GM18868 (cell line): ENCODE measurements at regions not wholly inside any gene's neighbourhood (a gene's known extent, or its start where the extent isn't known, plus 50 kb on each side); places are given as distances from the start of the nearest gene placed in this dataset.
"Not testable (repeated sequence)": the region's sequence is repeated elsewhere in the genome, so short reads cannot be mapped to it uniquely, and the experiment has no call there.

Experiments used
- ATAC-seq: cut with Tn5 transposase; IDR thresholded peaks from one replicate; pipeline ENCODE4 v1.9.1; 2021; ENCODE audit warnings: mild to moderate bottlenecking, moderate library complexity; ENCODE audit not compliant: unreplicated experiment

DNA sequence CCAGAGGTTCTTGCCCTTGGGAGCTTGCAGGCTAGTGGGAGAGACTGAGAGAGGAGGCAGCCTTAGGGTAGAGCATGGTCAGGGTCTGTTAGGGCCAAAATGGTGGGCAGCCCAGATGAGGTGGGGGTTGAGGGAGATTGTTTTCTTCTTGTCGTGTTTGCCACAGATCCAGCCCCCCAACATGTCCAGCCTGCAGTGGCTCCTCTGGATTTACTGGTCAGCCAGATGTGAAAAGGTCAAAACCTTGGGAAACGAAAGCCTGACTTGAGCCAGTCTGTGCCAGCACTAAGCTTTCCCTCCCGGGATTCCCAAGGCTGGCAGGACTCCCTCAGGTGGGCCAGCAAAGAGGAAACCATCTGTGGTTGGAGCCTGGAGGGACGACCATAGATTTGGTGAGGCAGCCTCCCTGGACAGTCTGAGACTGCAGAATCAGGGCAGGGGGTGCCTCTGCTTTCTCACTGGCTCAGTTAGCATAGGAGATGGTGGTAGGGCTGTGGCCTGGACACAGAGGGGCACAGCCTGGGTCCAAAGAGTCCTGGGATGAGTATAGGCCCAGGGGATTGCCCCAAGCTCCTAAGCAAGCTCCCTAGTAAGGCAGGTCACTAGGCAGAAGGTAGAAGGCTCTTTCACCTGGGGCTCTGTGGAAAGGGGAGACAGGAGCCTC, 51.2 kb upstream of the PRR23C start:
- no peak for ATAC-seq

DNA sequence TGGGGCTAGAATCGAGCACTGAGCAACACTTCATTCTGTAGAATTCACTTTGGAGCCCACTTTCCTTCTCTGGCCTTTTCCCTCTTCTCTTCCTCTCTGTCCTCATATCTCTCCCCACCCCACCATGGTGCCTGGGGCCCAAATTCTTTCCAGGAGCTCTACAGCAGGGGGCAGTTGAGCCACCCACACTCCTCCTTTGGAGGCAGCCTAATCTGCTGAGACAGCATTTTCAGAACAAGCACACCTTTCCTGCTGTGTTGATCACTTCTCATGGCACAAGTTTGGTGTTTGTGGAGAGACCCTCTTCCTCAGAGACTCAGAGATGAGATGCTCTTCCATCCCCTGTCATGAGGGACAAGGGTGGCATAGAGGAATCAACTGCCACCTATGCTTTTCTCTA, 52.0 kb upstream of the PRR23C start:
- ATAC-seq = no peak

DNA sequence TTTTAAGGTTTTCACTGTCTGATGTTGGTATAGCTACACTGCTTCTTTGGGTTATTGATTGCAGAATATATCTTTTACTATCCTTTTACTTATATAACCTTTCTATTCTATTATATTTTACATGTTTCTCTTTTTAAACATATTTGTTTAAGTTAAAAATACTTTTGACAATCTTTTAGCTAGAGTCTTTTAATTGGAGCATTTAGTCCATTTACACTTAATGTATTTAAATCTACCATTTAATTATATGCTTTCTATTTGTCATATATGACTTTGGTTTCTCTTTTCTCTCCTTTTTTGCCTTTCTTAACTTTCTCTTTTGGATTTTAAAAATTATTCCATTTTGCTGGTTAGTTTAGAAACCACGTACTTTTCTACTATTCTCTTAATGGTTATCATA, 53.7 kb upstream of the PRR23C start:
- no peak for ATAC-seq

DNA sequence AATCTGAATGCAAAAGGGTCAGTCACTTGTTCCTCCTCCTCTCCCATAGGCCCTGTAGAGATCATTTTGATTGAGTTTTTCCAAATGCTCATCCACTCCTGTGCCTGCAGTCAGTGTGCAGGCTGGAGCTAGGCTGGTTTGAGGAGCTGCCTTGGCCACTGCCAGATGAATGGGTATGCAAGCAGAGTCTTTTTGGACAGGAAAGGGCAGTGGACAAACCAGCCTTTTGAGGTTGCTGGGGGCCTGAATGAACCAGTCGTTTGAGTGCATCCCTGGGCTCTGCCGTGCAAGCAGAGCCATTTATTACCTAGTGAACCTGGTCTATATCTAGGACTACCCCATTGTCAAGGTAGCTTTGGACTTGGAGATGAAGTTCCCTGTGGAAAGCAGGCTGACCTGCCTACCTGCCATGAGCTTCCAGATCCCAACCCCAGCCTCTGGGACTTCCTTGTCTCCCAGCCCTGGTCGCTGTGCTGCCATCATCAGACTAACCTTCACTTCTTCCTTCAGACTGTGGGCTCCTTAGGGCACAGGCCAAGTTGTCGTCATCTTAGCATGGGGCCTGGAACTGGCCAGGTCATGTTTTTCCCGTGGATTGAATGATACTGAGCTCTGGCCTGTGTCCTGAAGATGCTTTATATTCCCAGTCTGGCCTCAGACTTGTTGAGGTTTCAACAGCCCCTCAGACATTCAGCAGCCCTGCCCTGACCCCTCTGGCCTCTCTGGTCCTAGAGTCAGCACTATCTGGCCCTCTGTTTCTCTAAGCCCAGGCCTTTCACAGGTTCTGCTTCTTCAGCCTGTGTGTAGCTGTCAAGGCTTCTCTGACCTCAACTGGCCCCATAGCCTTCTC, 55.5 kb upstream of the PRR23C start:
- ATAC-seq = no peak

DNA sequence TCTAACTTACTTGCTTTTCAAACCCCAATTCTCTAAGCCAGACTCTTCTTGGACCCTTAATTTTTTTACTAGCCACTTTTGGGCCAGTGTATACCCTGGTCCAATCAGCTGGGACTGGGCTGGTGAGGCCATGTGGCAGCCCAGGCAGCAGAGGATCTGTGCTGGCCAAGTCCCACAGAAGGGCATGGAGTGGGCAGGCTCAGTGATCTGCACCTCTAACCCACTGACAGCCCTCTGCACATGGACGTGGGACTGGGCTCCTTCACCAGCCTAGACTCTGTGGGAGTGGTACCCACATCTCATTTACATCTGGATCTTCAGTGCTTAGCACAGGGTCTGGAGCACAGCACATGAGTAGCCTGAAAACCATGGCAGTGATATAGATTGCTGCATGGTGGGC, 56.1 kb upstream of the PRR23C start:
- no peak for ATAC-seq

DNA sequence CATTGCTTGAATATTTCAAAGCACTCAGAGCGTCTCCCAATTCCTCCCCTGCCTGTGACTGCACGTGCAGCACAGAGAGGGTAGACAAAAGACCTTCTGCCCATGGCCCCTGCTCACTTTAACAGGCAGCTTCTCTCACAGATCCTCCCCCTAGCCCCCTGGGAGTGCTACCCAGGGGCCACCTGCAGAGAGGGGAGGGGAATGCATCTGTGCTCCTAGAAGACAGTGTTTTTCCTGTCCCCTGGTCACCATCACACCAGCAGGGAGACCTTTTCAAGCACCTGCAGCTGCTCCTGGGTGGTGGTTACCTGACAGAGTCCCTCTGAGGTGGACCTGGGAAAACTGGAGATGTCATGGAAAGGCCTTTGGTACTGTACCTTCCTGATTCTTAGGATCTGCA, 56.7 kb upstream of the PRR23C start:
- no peak for ATAC-seq

DNA sequence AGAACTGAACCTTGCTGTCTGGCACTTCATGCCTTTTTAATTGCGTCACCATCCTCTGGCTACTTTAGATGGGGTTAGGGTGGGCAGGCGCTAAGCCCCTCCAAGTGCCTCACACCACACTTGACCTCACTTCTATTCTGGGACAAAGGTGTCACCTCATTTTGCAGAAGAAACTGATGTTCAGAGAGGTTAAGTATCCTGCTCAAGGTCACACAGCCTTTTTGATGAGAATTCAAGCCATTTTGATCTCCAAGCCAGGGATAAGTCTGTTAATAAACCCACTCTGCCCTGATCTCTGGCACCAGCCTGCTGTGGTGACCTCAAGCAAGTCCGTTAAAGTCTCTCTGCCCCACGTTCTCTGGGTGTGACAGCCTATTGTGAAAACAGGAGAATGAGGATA, 58.8 kb upstream of the PRR23C start:
- ATAC-seq = no peak

DNA sequence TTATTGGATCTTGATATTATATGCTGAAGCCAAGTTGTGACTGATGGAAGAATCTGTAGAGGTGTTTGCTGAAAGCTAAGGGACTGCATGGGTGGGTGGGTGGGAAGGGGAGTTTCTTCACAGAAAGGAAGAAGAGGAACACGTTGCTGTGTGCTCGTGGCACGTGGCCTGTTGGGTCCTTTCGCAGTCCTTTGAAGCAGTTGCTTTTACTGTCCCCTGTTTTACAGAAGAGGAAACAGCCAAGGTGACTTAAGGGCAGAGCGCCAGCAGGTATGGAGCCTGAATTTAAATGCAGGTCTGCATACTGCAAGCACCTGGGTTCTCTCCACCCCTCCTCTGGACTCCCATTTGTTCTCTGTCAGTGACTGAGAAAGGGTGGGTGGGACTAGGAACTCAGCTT, 59.4 kb upstream of the PRR23C start:
- no peak for ATAC-seq

DNA sequence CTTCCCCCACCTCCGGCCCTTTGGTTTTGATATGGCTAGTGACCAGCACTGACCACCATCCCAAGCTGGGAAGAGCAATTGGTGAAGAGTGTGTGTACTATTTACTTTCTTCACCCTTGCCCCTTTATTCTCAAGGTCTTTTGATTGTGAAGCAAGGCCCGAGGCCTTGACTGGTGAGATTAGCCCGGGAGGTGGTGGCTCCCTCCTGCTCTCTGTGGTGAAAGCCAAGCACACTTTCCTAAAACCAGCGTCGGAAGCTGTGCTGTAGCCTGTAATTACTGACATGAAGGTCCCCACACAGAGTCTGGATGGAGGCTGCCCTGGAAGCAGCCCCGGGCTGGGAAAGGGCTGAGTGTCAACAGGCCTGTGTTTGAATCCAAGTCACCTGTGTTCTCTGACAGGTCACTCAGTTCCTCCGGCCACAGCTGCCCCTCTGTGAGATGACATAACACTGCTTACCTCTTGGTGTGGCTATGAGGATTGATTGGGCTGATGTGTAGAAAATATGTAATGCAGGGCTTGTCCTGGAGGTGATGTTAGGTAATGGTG, 60.5 kb upstream of the PRR23C start:
- ATAC-seq = no peak

DNA sequence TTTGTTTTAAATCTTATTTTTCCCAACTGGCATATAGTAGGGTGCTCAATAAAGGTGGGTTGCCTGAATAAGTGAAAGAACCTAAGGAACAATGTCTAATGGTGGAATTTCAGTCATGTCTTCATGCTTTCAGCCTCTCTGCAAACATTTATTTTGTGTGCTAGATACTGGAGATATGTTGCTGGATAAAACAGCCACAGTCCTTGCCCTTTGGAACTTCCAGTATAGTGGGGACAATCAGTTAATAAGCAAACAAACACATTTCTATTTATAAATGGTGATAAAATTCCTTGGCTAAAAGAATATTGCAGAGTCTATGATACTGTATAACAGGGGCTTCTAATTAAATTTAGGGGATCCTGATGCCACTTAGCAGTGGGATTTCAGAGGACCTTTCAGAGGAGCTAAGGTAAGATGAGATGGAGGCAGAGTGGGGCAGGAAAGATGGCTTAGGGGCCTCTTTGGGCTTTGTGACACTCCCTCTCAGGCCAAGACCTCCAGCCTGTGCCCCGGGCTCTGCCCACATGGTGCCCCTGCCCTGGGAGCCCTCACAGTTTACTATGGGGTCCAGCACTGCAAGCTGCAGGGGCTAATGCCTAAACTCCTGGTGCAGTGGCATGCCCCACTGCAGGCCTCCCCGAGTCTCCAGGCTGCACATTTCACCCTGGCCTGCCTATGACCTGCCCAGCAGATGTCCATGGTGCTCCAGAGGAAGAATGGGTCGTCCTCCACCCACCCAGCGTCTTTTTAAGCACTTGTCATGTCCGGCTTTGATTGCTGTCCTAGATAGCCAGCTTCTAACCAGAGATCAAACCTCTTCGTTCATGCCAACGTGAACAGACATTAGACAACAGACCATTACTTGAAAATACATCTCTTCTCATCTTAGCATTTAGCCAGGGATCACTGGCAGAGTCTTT, 61.6 kb upstream of the PRR23C start:
- no peak for ATAC-seq

DNA sequence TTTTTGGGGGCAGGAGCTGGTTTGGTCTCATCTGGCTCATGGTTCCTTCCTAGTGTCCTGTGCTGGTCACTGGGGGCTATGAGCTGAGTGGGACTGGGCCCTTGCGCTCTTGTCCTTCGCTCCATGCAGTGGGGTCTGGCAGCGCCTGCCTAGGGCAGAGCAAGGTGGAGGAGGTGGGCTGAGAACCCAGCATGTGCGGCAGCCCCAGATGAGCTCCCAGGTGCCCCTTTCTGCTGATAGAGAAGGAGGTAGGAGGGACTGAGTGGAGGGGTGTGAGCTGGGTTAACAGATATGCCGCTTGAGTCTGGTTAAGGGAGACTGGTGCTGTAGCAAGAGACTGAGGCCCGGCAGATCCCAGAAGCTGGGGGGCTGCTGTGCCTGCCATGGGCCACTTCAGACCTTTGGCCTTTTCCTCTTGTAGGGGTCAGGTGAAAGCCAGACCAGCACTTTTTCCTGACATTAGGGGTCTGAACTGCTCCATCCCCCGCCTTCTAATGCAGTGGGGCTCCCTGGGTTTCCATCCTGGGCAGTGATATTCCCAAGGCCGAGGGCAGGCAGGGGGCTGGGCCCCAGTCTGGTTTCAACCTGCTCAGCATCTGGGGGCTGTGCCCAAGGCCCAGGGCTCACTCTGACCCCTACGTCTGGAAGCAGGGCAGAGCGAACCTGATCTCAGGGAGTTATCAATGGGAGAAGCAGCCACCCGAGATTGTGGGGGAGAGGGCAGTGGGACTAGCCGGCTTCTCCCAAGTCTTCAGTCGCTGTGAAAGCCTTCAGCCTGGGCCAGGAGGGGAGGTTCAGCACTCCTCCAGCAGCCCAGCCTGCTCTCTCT, 62.9 kb upstream of the PRR23C start:
- no peak for ATAC-seq

DNA sequence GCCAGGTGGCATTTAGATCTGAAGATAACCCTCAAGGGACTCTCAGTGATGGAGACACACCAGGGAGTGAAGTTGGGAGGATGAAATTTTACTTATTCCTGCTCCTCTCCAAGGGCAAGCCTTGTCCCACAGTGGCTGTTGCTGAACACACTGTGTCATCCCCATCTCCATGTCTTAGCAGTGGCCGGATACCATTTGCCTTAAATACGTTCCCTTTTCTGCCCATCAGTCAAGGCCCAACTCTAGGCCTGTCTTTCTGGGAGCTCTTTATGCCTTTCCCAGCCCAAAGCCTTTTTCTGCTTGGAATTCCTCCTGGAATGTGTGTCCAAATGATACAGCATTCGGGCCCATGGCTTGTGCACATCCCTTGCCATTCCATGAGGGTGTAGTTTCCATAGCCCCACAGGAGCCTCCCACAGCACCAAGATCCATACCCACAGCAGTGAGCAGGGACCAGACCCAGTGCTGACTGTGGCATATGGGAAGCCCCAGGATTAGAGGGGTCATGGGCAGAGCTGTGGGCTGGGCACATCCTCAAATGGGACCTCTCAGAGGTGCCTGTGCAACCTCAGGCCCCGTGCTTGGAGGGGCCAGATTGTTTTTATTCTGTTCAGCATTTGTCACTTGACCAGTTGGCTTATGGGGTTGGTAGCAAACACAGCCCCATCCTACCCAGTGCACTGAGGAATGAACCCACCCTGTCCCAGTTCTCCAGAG, 63.7 kb upstream of the PRR23C start:
- no peak for ATAC-seq

DNA sequence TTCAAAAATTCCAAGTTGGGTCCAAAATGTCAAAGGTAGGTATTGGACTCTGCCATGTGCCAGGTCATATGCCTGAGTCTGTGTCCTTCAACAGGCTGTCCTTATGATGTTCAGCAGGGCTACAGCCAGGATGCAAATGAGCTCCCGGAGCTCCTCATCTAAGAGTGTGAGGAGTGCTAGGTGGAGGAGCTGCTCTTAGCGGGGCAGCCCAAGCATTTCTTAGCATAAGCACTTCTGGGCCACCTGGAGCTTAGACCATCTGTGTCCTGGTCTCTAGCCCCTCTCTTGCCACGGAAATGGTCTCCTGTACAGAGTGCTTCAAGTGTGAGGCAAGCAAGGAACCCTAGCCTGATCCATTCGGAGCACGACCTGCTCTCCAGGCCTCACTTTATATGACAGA, 64.6 kb upstream of the PRR23C start:
- ATAC-seq = no peak

DNA sequence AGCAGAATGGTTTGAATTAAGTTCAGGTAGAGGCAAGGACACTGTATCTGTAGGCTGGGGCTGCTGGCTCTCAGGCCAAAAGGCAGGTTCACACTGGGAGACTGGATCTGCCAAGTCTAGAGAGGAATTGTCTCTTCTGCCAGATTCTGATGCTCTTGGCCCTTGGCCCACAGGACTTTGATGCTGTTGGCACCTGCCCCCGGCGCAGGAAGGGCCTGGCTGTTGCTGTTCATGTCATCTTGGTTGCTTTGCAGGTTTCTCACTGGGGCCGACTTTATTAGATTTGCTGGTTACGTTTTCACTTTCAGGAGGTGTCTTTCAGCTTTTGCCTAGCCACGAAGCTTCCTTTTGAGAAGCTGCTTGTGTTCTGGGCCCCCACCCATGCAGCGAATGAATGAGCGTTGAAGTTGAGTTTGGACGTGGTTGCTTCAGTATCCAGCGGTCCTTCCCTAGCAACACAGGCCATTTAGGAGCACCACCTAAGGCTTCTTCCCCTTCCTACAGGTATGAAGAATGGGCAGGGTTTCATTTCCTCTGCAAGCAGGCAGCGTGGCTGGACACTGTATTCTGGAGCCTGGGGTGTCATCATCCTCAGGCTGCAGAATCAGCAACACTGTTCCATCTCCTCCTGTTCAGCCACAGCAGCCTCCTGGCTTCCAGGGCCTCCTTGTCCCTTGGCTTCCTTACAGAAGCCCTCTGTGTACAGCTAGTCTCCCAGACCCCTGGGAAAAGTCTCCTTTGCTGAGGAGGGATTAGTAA, 65.6 kb upstream of the PRR23C start:
- no peak for ATAC-seq

DNA sequence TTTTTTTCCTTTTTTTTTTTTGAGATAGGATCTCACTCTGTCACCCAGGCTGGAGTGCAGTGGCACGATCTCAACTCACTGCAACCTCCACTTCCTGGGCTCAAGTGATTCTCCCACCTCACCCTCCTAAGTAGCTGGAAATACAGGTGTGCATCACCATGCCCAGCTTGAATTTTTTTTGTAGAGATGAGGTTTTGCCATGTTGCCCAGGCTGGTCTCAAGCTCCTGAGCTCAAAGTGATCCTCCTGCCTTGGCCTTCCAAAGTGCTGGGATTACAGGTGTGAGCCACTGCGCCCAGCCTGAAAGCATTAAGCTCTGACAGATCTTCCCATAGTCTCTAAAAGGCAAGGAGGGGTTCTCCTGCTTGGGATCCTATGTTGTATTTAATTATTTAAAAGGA, 66.2 kb upstream of the PRR23C start:
- not testable (repeated sequence) for ATAC-seq

DNA sequence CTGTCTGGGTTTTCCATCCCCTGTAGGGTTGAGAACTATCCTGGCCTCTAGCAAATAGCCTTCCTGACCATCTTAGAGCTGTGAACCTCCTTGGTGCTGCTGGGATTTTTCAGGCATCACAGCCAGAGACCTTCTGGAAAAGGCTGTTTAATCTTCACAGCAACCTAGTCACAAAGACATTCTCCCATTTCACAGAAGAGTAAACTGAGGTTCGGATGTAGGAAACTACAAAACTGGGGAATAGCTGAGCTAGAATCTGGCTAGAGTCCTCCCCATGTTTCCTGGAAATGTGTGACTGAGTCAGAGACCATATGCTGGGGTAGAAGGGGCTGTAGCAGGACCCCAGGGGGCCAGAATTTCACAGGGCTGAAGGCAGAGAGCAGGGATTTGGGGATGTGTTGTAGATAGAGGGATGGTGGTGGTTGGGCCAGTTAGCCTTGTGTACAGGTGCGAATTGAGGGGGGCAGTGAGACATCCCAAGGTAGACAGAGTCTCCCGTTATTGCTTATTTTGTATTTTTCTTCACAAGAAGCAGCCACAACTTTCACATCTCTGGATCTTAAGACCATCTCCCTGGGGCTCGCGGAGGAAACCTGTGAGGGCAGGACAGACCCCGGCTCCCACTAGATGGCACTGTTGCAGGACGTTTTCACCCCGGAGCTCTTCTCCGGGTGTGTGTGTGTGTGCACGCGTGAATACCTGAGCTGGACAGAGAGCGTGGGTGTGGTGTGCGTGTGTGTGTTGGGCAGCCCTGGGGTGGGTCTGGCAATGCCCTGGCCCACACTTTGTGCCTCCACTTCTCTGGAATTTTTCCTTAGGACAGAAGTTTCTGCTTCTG, 66.9 kb upstream of the PRR23C start:
- peak; percentile 68 for ATAC-seq

DNA sequence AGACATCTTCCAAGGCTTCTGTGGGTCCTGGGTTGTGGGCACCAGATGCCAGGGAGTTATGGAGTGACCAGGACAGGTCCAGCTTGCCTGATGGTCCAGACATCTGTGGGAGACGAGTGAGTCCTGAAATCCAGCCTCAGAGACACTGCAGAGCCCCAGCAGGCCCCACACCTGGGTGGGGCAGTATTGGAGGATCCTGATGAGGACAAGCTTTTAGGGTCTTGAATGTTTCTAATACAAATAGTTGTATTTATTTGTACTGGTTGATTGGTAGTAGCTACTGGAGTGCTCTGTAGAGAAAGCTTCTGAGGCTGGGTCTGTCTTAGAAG, 67.5 kb upstream of the PRR23C start:
- no peak for ATAC-seq
